GM19468 (cell line): ENCODE measurements at regions not wholly inside any gene's neighbourhood (a gene's known extent, or its start where the extent isn't known, plus 50 kb on each side); places are given as distances from the start of the nearest gene placed in this dataset.
"Not testable (repeated sequence)": the region's sequence is repeated elsewhere in the genome, so short reads cannot be mapped to it uniquely, and the experiment has no call there.

Experiments used
- ATAC-seq: cut with Tn5 transposase; IDR thresholded peaks from one replicate; pipeline ENCODE4 v1.9.1; 2021; ENCODE audit warnings: mild to moderate bottlenecking, moderate library complexity, moderate number of reproducible peaks; ENCODE audit not compliant: unreplicated experiment; ENCODE audit errors: extremely low read depth

GRCh38 chr1:163562355-163562754, 240.6 kb downstream of the NUF2 start:
- no peak for ATAC-seq

- ATAC-seq, result no peak
Observed at GRCh38 chr1:163565166-163565565, 243.4 kb downstream of the NUF2 start.

GRCh38 chr1:163570071-163570470, 248.3 kb downstream of the NUF2 start:
- no peak for ATAC-seq

GRCh38 chr1:163571950-163572349, 250.2 kb downstream of the NUF2 start:
- ATAC-seq, result no peak

- no peak for ATAC-seq
Observed at GRCh38 chr1:163574119-163574518, 252.4 kb downstream of the NUF2 start.

GRCh38 chr1:163580926-163581325, 259.2 kb downstream of the NUF2 start:
- ATAC-seq, result no peak

- ATAC-seq, result no peak
Observed at GRCh38 chr1:163583661-163584181, 262.0 kb downstream of the NUF2 start.

GRCh38 chr1:163585796-163586195, 264.0 kb downstream of the NUF2 start:
- no peak for ATAC-seq

- no peak for ATAC-seq
Observed at GRCh38 chr1:163588796-163589195, 267.0 kb downstream of the NUF2 start.

- ATAC-seq, result no peak
Observed at GRCh38 chr1:163589735-163590134, 268.0 kb downstream of the NUF2 start.

GRCh38 chr1:163591131-163591530, 269.4 kb downstream of the NUF2 start:
- ATAC-seq, result not testable (repeated sequence)

GRCh38 chr1:163592623-163593022, 270.9 kb downstream of the NUF2 start:
- not testable (repeated sequence) for ATAC-seq

- ATAC-seq, result not testable (repeated sequence)
Observed at GRCh38 chr1:163596106-163596505, 274.4 kb downstream of the NUF2 start.

GRCh38 chr1:163596541-163597258, 274.9 kb downstream of the NUF2 start:
- no peak for ATAC-seq

- ATAC-seq, result no peak
Observed at GRCh38 chr1:163604321-163604720, 282.6 kb downstream of the NUF2 start.

- ATAC-seq, result no peak
Observed at GRCh38 chr1:163604896-163605295, 283.1 kb downstream of the NUF2 start.

GRCh38 chr1:163608979-163609378, 287.2 kb downstream of the NUF2 start:
- ATAC-seq, result no peak

GRCh38 chr1:163609858-163610257, 288.1 kb downstream of the NUF2 start:
- ATAC-seq, result no peak

- ATAC-seq, result no peak
Observed at GRCh38 chr1:163610486-163610885, 288.7 kb downstream of the NUF2 start.

- no peak for ATAC-seq
Observed at GRCh38 chr1:163614361-163614760, 292.6 kb downstream of the NUF2 start.

- no peak for ATAC-seq
Observed at GRCh38 chr1:163628034-163628773, 306.4 kb downstream of the NUF2 start.
